ENCODE measurements at regions not wholly inside any gene's neighbourhood (a gene's known extent, or its start where the extent isn't known, plus 50 kb on each side); places are given as distances from the start of the nearest gene placed in this dataset.

DNA sequence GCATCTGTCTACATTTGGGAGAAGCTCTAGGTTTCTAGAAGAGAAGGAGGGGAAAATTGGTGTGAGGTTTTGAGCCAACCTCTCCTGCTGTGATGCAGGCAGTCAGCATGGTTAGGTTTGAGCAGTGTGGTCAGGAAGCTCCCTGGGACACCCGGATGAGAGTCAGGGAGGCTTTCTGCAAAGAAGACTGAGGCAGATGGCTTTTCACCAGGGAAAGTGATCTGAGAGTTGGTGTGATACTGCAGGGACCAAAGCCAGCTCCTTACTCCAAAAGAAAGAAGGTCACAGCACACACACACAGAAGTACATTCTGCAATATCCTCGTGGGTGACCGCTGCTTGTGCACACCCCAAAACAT is 75.8 kb upstream of the BCL11A start:
- DNase-seq (ENCODE audit: low read depth, low spot score) (no peak), ATAC-seq (no peak)
- TF ChIP-seq SIN3A (IDR thresholded peaks at IDR 0.05; ENCODE audit: borderline replicate concordance, insufficient read depth, low read depth, low read length) (no peak), POLR2AphosphoS5 (IDR thresholded peaks at IDR 0.05; ENCODE audit: low read depth, low read length) (no peak), TCF7L2 (IDR thresholded peaks at IDR 0.05; ENCODE audit: low read depth, low read length) (no peak)
- TF ChIP-seq, protein P1, sequence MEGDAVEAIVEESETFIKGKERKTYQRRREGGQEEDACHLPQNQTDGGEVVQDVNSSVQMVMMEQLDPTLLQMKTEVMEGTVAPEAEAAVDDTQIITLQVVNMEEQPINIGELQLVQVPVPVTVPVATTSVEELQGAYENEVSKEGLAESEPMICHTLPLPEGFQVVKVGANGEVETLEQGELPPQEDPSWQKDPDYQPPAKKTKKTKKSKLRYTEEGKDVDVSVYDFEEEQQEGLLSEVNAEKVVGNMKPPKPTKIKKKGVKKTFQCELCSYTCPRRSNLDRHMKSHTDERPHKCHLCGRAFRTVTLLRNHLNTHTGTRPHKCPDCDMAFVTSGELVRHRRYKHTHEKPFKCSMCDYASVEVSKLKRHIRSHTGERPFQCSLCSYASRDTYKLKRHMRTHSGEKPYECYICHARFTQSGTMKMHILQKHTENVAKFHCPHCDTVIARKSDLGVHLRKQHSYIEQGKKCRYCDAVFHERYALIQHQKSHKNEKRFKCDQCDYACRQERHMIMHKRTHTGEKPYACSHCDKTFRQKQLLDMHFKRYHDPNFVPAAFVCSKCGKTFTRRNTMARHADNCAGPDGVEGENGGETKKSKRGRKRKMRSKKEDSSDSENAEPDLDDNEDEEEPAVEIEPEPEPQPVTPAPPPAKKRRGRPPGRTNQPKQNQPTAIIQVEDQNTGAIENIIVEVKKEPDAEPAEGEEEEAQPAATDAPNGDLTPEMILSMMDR (IDR thresholded peaks at IDR 0.05): no peak
- TF ChIP-seq, protein P2, sequence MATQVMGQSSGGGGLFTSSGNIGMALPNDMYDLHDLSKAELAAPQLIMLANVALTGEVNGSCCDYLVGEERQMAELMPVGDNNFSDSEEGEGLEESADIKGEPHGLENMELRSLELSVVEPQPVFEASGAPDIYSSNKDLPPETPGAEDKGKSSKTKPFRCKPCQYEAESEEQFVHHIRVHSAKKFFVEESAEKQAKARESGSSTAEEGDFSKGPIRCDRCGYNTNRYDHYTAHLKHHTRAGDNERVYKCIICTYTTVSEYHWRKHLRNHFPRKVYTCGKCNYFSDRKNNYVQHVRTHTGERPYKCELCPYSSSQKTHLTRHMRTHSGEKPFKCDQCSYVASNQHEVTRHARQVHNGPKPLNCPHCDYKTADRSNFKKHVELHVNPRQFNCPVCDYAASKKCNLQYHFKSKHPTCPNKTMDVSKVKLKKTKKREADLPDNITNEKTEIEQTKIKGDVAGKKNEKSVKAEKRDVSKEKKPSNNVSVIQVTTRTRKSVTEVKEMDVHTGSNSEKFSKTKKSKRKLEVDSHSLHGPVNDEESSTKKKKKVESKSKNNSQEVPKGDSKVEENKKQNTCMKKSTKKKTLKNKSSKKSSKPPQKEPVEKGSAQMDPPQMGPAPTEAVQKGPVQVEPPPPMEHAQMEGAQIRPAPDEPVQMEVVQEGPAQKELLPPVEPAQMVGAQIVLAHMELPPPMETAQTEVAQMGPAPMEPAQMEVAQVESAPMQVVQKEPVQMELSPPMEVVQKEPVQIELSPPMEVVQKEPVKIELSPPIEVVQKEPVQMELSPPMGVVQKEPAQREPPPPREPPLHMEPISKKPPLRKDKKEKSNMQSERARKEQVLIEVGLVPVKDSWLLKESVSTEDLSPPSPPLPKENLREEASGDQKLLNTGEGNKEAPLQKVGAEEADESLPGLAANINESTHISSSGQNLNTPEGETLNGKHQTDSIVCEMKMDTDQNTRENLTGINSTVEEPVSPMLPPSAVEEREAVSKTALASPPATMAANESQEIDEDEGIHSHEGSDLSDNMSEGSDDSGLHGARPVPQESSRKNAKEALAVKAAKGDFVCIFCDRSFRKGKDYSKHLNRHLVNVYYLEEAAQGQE (IDR thresholded peaks at IDR 0.05; ENCODE audit: insufficient read depth in 1 of 2, low read depth in 2 of 2, low read length in 1 of 2): no peak
- Histone ChIP-seq H3K4me1 (ENCODE audit: control insufficient read depth, insufficient read depth, low read length) (no peaks in the 10 kb centered on the region), H3K27ac (ENCODE audit: low read length) (no peak overlapping the region), H3K4me3 (ENCODE audit: low read depth in 2 of 2, low read length in 2 of 2) (no peak overlapping the region), H3K36me3 (ENCODE audit: control insufficient read depth, insufficient read depth, low read length) (no peaks in the 10 kb centered on the region), H3K27me3 (ENCODE audit: control insufficient read depth, insufficient read depth, low read length) (peaks cover 28% of the 10 kb centered on the region), H3K9me3 (ENCODE audit: control insufficient read depth, insufficient read depth, low read depth, low read length) (no peaks in the 10 kb centered on the region)
- ChIA-PET CTCF (no interaction called here), POLR2A (no interaction called here)
- in situ Hi-C loops (cut with HindIII; ENCODE audit: low pct_unique_long_range_greater_than_20kb, low sequenced_read_pairs) (no loop called here), intact Hi-C loops (cut with micrococcal nuclease; ENCODE audit: unreplicated experiment) (no loop called here)
- BruUV-seq (replicated peaks): no TSS peak

DNA sequence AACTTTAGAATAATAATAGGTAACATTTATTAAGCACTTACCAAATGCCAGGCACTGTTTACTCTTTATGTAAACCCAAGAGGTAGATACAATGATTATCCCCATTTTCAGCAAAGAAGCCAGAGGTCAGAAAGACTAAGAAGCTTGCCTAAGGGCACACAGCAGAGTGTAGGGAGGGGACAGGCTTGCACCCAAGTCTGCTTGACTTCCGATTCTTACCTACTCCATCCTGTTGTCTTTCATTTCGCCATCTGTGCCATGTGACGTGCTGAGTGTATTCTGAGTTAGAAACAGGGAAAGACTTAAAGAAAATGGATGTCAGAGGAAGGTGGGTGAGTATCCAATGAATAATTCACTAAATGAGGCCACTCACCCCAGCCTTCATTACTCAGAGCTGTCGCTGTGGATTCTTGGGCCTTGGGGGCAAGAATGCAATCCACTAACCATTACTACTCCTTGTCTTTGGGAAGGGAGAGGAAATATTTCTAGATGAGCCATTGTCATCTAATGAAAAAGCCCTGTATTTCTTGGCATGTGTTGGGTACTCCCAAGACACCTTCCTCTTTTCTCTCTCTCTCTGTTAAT is 76.4 kb upstream of the BCL11A start:
- CTCF ChIA-PET: no interaction called here
- no peaks in the 10 kb centered on the region for H3K9me3 ChIP-seq (ENCODE audit: control insufficient read depth, insufficient read depth, low read depth, low read length)
- intact Hi-C loops (cut with micrococcal nuclease; ENCODE audit: unreplicated experiment): no loop called here
- POLR2A ChIA-PET: no interaction called here
- no peak for DNase-seq (ENCODE audit: low read depth, low spot score)
- no TSS peak for BruUV-seq (replicated peaks)
- peaks cover 32% of the 10 kb centered on the region for H3K27me3 ChIP-seq (ENCODE audit: control insufficient read depth, insufficient read depth, low read length)
- no peaks in the 10 kb centered on the region for H3K4me1 ChIP-seq (ENCODE audit: control insufficient read depth, insufficient read depth, low read length)
- H3K36me3 ChIP-seq (ENCODE audit: control insufficient read depth, insufficient read depth, low read length): no peaks in the 10 kb centered on the region
- H3K27ac ChIP-seq (ENCODE audit: low read length): no peak overlapping the region
- TF ChIP-seq SIN3A (IDR thresholded peaks at IDR 0.05; ENCODE audit: borderline replicate concordance, insufficient read depth, low read depth, low read length): no peak
- TF ChIP-seq, protein P2 (IDR thresholded peaks at IDR 0.05; ENCODE audit: insufficient read depth in 1 of 2, low read depth in 2 of 2, low read length in 1 of 2): no peak
- TF ChIP-seq, protein P1 (IDR thresholded peaks at IDR 0.05): no peak
- no peak for TF ChIP-seq TCF7L2 (IDR thresholded peaks at IDR 0.05; ENCODE audit: low read depth, low read length)
- no peak for TF ChIP-seq POLR2AphosphoS5 (IDR thresholded peaks at IDR 0.05; ENCODE audit: low read depth, low read length)
- no peak overlapping the region for H3K4me3 ChIP-seq (ENCODE audit: low read depth in 2 of 2, low read length in 2 of 2)
- ATAC-seq: no peak
- in situ Hi-C loops (cut with HindIII; ENCODE audit: low pct_unique_long_range_greater_than_20kb, low sequenced_read_pairs): no loop called here
